ENCODE measurements at regions not wholly inside any gene's neighbourhood (a gene's known extent, or its start where the extent isn't known, plus 50 kb on each side); places are given as distances from the start of the nearest gene placed in this dataset.

DNA sequence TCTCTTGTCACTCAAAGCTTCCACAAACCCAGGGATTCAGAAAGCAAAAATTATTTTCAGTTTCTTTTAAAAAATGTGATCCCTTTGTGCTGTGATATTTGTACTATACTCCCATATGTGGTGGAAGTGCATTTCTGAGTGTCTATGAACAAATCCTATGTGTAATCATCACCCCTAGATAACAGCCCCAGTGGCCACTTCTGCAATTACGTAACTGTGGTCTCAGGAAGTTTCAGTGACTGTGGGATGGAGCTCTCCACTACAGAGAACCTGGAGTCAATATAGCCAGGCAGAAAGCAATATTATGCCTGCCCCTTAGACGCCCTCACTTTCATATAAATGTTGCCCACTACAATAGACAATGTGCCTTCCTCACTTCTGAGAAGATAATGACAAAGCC is 1101.7 kb upstream of the GHITM start:
- no peak for DNase-seq

GRCh38 chr10:83038631-83039030 is 1100.7 kb upstream of the GHITM start:
- DNase-seq = no peak

DNA sequence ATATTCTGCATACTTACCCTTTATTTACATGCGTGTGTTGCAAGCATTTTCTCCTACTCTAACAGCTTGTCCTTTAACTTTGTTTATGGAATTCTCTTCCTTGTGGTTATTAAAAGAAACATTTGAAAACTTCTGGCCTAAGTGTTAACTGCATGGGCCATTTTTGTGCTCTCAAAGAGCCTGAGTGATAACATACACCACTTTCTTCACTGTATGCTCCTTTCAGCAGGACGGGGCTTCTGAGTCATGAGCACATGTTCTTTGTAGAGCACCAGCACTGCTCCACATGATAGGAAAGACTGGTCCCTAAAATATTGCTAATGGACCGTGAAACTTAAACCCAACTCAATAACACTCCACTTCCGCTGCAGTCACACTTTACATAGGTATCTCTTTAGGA is 1093.6 kb upstream of the GHITM start:
- no peak for DNase-seq

- DNase-seq = no peak
These were observed 1088.5 kb upstream of the GHITM start for GRCh38 chr10:83050815-83051214.

DNA sequence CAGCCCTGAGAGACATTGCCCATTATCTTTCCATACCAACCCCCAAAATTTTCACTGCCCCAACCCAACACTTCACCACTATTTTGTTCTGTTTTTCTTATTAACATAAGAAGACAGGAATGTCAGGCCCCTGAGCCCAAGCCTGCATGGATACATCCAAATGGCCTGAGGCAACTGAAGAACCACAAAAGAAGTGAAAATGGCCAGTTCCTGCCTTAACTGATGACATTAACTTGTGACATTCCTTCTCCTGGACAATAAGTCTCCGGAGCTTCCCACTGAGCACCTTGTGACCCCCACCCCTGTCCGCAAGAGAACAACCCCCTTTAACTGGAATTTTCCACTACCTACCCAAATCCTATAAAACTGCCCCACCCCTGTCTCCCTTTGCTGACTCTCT is 1076.4 kb upstream of the GHITM start:
- DNase-seq = no peak

- DNase-seq = peak in 1 of 2 experiments; percentile 4
These were observed 1065.8 kb upstream of the GHITM start for GRCh38 chr10:83073472-83073871.

- no peak for DNase-seq
These were observed 1064.1 kb upstream of the GHITM start for GRCh38 chr10:83075016-83075814.

DNA sequence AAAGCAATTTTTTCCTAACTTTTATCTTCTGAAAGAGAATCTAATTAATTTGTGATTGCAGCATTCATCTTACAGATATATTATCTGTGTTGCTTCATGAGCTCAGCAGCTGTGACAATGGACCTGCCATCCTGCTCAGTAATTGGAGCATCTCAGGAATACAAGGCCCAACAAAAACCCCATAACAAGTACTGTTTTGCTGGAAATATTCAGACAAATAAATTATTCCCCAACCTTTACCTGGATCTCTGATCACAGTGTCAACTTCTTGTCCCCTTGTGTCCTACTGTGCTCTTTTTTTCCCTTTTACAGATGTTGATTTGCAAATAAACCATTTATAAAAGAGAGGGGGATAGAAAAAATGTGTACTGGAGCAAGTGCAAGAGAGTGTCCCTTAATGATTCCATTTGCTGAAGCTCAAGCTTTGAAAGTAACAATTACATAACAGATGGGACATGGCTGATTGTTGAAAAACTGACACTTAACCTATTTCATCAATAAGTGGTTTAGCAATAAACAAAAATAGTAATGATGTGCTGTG is 1063.4 kb upstream of the GHITM start:
- DNase-seq = no peak

DNA sequence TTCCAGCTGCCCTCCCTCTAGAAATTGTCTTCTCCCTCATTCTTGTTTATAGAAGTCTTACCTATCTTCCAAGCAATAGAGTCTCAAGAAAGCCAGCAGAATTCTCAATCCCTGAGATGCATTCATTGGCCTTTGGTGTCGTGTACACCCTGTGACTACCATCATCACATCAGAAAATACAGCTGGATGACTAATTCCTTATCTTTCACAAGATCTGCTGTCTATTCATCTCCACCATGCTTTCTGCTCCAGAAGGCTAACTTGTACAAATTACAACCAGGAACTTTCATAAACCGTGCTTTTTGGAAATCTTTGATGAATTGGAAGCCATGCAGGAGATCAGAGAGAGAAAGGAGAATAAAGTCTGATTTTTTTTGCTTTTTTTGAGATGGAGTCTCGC is 1062.9 kb upstream of the GHITM start:
- no peak for DNase-seq

GRCh38 chr10:83078160-83078559 is 1061.1 kb upstream of the GHITM start:
- no peak for DNase-seq

DNA sequence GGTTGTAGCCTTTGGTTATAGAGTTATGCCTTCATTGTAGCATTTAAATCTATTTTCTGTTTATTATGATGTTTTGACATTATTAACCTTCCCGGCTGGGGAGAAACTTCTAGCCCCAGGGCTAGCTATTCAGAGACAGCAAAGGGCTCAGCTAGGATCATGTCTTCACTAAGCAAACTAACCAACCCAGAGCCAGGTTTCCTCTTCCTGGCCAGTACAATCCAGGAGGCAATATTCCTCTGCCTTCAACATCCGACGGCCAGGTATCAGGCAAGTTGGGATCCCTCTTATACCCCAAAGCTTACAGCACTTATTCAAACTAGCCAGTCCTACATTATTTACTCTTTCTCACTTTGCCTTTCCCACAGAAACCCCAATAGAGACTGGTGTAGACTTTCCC is 1060.7 kb upstream of the GHITM start:
- no peak for DNase-seq

DNA sequence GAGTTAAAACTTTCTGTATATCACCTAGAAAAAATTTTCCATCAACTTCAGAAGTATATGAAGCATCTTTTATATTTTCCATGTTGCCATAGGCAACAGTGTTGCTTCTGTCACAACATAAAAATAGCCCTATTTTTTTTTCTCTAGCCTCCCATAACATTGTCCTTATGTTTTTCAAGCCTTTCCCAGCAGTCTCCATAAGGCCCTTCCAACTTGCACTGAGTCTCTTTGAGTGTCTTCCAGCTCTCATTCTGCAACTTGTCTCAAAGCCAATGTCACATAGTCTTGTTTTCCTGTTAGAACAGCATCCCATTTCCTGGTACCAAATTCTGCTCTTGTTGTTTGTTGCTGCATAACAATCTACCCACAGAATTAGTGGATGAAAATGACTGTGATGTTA is 1055.5 kb upstream of the GHITM start:
- DNase-seq = no peak

GRCh38 chr10:83089335-83089734 is 1050.0 kb upstream of the GHITM start:
- no peak for DNase-seq

DNA sequence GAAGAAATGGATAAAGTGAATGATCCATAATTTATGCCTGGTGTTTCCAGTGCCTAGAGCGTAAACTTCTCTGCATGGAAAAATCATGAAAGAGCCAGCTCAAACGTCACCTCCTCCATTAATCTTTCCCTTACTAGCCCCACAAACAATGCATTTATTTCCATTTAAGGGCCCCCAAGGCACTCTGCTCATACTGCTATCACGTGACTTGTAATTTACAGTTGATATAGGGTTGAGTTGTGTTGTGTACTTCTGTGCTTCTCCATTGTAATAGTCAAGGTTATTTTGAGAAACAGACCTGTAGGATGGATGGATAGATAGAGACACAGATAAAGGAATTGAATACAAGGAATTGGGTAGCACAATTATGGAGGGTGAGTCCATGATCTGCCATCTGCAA is 1034.7 kb upstream of the GHITM start:
- no peak for DNase-seq

DNA sequence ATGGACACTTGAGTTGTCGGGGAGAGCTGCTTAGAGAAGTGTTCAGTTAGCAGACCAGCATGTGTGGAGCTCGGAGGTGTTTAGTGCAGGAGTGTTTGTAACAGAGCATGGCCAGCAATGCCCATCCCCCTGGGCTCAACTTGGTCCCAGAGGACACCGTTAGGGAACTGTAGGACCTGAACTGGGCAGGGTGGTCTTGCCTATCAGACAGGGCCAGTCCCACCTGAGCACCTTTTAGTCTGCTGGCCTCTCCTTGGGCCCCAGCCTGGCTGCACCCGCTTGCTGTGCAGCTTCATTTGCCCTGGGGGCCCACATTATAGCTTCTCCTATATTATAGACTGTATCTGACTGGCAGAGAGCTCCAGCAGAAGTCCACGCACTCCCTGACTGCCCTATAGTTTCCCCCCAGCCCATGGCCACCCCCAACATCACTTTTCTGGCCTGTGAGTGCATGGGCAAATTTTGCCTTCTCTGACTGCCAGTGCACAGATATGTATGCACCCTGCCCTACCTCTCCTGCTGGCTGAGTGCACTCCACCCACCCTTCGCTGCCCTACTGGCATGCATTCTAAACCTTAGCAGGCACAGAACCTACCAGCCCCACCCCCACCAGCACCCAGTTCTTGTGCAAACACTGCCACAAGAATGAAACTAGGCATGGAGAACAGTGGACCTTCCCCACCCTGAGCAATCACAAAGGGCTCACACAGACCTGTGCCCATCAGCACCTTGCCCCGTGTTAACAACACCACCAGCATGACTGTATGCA is 1030.6 kb upstream of the GHITM start:
- no peak for DNase-seq

DNA sequence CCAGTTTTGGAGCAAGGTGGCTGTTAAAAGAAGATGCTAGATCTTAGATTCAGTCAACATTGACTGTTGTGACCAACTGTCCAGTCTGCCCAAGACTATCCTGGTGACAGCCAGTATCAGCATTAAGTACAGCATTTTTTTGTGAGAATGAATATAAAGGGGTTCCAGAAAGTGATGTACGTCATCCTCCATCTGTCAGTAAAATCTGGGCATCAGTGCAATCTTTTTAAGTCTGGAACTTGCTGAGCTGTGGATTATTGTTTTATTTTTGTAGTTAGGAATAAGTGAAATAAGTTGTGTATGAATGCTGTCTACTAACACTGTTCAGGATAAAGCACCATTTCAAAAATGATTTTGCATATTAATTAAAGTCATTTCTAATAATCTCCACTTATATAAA is 1020.0 kb upstream of the GHITM start:
- DNase-seq = no peak

GRCh38 chr10:83122336-83122735 is 1017.0 kb upstream of the GHITM start:
- DNase-seq = no peak

- no peak for DNase-seq
These were observed 1011.2 kb upstream of the GHITM start for GRCh38 chr10:83127942-83128575.

DNA sequence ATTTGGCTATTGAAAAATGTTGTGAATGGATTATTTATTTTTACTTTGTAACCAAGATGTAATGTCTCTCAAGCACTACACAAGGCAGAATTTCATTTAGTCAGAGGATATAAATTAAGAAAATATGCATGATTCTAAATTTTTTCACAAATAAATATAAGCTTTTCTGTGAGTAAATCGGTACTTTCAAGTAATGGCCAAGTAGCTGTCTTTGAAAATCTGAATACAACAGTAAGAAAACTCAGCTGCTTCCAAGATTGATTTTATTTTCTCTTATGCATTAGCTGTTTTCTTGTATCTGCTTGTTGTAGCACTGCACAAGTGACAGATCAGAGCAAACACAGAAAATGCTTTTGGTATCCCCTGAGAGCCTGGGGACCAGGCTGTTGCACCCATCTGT is 998.5 kb upstream of the GHITM start:
- DNase-seq = no peak

- no peak for DNase-seq
These were observed 997.2 kb upstream of the GHITM start for GRCh38 chr10:83142074-83142563.

- DNase-seq = no peak
These were observed 994.8 kb upstream of the GHITM start for GRCh38 chr10:83144461-83144860.

GRCh38 chr10:83153714-83154113 is 985.6 kb upstream of the GHITM start:
- no peak for DNase-seq

DNA sequence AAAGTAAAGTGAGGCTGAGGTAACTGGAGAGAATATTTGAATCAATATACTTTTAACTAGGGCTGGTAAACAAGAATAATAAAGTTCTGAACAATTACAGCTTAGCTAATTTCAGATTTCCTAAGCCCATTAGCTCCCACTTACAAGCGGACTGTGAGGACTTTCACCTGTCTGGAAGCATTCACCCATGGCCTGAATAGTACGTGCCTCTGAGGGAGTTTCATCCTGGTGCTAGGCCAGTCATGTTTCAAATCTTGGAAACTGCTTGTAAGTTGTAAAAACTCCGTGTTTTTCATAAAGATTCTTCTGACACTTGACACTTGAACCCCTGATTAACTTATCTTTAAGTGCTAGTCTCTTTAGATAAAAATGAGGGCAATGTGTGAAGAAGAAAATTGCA is 975.2 kb upstream of the GHITM start:
- DNase-seq = no peak

DNA sequence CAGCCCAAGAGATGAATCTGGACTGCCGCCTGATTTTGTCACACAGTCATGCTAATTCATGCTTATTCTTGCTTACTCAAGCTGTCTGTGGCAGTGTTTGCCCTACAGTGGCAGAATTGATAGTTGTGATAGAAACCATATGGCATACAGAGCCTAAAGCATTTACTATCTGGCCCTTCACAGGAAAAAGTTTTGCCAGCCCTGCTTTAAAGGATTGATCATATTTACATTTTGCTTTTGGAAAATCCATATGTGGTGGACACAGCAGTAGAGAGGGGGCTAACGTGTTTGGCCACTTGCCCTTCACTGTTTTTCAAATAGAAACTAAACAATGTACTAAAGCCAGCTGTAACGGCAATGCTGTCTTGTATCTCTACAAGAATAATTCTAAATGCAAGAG is 974.0 kb upstream of the GHITM start:
- no peak for DNase-seq

All from NCI-H526 (cell line).